ENCODE measurements at regions not wholly inside any gene's neighbourhood (a gene's known extent, or its start where the extent isn't known, plus 50 kb on each side); places are given as distances from the start of the nearest gene placed in this dataset.
A peak's percentile ranks its signal among the peaks of the same experiment; 100 is the strongest.

DNA sequence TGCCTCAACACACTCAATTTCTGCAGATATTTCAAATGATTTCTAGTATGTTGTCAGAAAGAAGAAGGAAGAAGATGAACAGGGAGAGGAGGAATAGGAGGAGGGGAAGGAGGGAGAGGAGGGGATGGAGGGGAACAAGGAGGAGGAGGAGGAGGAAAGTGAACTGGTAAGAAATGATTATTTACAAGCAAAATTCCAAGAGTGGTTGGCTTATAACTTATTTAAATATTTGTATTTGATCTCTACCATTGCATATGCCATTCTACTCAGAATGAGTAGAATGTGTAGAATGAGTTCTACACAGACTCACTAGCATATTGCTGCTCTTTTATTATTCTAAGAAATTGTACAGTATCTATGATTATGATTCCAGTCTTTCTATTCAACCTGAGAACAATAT, 866.2 kb upstream of the DDX18 start:
- Mint-ChIP-seq H3K9me3 (ENCODE audit: low read depth) (no peaks in the 10 kb centered on the region), H3K27ac (no peak overlapping the region), H3K36me3 (ENCODE audit: insufficient read depth) (no peaks in the 10 kb centered on the region), H3K27me3 (no peaks in the 10 kb centered on the region), H3K4me3 (ENCODE audit: low read depth) (no peak overlapping the region), H3K4me1 (ENCODE audit: low read depth) (peaks cover 3% of the 10 kb centered on the region)
- TF ChIP-seq, protein P1, sequence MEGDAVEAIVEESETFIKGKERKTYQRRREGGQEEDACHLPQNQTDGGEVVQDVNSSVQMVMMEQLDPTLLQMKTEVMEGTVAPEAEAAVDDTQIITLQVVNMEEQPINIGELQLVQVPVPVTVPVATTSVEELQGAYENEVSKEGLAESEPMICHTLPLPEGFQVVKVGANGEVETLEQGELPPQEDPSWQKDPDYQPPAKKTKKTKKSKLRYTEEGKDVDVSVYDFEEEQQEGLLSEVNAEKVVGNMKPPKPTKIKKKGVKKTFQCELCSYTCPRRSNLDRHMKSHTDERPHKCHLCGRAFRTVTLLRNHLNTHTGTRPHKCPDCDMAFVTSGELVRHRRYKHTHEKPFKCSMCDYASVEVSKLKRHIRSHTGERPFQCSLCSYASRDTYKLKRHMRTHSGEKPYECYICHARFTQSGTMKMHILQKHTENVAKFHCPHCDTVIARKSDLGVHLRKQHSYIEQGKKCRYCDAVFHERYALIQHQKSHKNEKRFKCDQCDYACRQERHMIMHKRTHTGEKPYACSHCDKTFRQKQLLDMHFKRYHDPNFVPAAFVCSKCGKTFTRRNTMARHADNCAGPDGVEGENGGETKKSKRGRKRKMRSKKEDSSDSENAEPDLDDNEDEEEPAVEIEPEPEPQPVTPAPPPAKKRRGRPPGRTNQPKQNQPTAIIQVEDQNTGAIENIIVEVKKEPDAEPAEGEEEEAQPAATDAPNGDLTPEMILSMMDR (IDR thresholded peaks at IDR 0.05; ENCODE audit: unreplicated experiment), result no peak
- DNase-seq (ENCODE audit: low spot score, unreplicated experiment), result no peak

DNA sequence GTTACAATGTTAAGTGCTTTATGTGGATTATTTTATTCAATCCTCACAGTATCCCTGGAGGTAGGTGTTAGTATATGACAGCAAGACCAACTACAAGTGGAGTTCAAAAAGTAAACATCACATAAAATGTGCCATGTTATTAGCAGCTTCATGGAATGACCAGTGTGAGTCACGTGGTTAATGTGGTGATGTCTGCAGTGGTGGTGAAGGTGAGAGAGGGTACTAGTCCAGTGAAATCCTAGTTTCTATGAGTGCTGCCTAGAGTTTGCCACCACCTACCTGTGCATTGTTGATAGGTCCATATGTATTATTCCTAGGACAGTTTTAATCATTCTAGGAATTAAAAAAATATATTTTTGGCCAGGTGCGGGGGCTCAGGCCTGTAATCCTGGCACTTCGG, 865.2 kb upstream of the DDX18 start:
- H3K27ac Mint-ChIP-seq, result no peak overlapping the region

DNA sequence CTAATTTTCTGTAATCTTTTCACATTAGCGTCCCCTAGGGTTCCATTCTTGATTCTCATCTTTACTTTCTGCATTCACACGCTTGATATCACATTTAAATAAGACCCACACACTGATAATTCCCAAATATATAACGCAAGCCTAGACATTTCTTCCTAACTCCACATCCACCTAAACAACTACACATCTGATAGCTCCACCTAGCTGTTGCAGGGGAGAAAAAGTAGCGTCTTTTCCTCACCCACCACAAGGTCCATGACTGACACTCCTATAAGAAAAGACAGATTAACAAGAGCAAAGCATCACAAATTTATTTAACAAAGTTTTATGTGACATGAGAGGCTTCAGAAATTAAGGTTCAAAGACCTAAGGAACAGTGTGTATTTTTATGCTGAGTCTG, 862.2 kb upstream of the DDX18 start:
- Mint-ChIP-seq H3K36me3 (ENCODE audit: insufficient read depth) (peaks cover 3% of the 10 kb centered on the region), H3K27me3 (no peaks in the 10 kb centered on the region), H3K4me3 (ENCODE audit: low read depth) (no peak overlapping the region), H3K4me1 (ENCODE audit: low read depth) (peaks cover 7% of the 10 kb centered on the region), H3K27ac (peak overlapping the region; percentile 26), H3K9me3 (ENCODE audit: low read depth) (peaks cover 4% of the 10 kb centered on the region)
- TF ChIP-seq, protein P1 (IDR thresholded peaks at IDR 0.05; ENCODE audit: unreplicated experiment), result peak; percentile 42
- no peak for DNase-seq (ENCODE audit: low spot score, unreplicated experiment)

More for the DNA sequence above, 865.2 kb upstream of the DDX18 start:
- TF ChIP-seq, protein P1 (IDR thresholded peaks at IDR 0.05; ENCODE audit: unreplicated experiment), result no peak
- DNase-seq (ENCODE audit: low spot score, unreplicated experiment), result no peak
- peaks cover 6% of the 10 kb centered on the region for H3K4me1 Mint-ChIP-seq (ENCODE audit: low read depth)
- H3K9me3 Mint-ChIP-seq (ENCODE audit: low read depth), result no peaks in the 10 kb centered on the region
- H3K36me3 Mint-ChIP-seq (ENCODE audit: insufficient read depth), result no peaks in the 10 kb centered on the region
- no peak overlapping the region for H3K4me3 Mint-ChIP-seq (ENCODE audit: low read depth)
- H3K27me3 Mint-ChIP-seq, result no peaks in the 10 kb centered on the region

DNA sequence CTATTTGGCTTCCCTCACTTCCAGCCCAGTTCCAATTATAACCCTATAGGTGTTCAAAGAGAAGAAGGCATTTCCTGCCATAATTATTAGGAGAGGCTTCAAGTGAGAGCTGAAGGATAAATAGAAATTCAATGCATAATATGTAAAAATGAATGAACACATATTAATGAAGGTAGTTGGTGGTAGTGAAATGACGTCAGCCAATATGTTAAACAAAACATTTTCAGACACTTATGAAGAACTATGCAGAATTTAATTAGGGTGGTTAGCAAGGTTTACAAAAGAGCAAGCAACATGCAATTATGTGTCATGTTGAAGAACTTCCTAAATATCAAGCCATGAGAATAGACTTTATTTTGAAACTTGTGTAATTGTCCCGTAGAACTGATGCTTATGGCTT, 858.8 kb upstream of the DDX18 start:
- H3K36me3 Mint-ChIP-seq (ENCODE audit: insufficient read depth), result peaks cover 3% of the 10 kb centered on the region
- no peak overlapping the region for H3K27ac Mint-ChIP-seq
- no peak overlapping the region for H3K4me3 Mint-ChIP-seq (ENCODE audit: low read depth)
- no peak for DNase-seq (ENCODE audit: low spot score, unreplicated experiment)
- H3K4me1 Mint-ChIP-seq (ENCODE audit: low read depth), result peaks cover 7% of the 10 kb centered on the region
- TF ChIP-seq, protein P1 (IDR thresholded peaks at IDR 0.05; ENCODE audit: unreplicated experiment), result no peak
- no peaks in the 10 kb centered on the region for H3K27me3 Mint-ChIP-seq
- H3K9me3 Mint-ChIP-seq (ENCODE audit: low read depth), result peaks cover 12% of the 10 kb centered on the region

DNA sequence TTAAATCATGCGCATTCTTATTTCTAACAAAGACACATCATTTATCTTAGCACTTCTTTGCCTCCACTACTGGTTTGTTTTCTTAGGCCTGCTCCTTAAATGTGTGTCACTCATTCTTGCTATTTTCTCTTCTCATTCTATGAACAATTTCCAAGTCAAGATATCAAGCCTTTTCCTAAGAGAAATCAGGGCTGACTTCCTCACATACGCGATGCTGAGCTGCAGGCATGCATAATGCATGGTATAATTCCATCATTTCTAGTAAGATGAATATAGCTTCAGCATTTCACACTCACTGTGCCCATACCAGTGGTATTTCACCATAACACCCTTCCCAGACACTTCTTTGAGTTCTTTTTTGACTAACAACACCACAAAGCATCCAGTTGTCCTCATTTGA, 838.9 kb upstream of the DDX18 start:
- H3K4me3 Mint-ChIP-seq (ENCODE audit: low read depth), result no peak overlapping the region
- H3K9me3 Mint-ChIP-seq (ENCODE audit: low read depth), result peaks cover 33% of the 10 kb centered on the region
- H3K27me3 Mint-ChIP-seq, result peaks cover 3% of the 10 kb centered on the region
- TF ChIP-seq, protein P1 (IDR thresholded peaks at IDR 0.05; ENCODE audit: unreplicated experiment), result no peak
- H3K36me3 Mint-ChIP-seq (ENCODE audit: insufficient read depth), result peaks cover 5% of the 10 kb centered on the region
- no peak for DNase-seq (ENCODE audit: low spot score, unreplicated experiment)
- peaks cover 7% of the 10 kb centered on the region for H3K4me1 Mint-ChIP-seq (ENCODE audit: low read depth)
- H3K27ac Mint-ChIP-seq, result no peak overlapping the region
